Stimulated activated CD4-positive, alpha-beta T cell treated with anti-CD3 and anti-CD28 coated beads, TNF-alpha, amount 100 ng/mL, for 24 hours (primary cell): ENCODE measurements at regions not wholly inside any gene's neighbourhood (a gene's known extent, or its start where the extent isn't known, plus 50 kb on each side); places are given as distances from the start of the nearest gene placed in this dataset.
"Not testable (repeated sequence)": the region's sequence is repeated elsewhere in the genome, so short reads cannot be mapped to it uniquely, and the experiment has no call there.

Experiments
- DNase-seq, 3 experiments: peaks; one replicate each; pipeline ENCODE4 v3.0.0-alpha.2; 2020; ENCODE audit warnings: low read depth in 3 of 3

DNA sequence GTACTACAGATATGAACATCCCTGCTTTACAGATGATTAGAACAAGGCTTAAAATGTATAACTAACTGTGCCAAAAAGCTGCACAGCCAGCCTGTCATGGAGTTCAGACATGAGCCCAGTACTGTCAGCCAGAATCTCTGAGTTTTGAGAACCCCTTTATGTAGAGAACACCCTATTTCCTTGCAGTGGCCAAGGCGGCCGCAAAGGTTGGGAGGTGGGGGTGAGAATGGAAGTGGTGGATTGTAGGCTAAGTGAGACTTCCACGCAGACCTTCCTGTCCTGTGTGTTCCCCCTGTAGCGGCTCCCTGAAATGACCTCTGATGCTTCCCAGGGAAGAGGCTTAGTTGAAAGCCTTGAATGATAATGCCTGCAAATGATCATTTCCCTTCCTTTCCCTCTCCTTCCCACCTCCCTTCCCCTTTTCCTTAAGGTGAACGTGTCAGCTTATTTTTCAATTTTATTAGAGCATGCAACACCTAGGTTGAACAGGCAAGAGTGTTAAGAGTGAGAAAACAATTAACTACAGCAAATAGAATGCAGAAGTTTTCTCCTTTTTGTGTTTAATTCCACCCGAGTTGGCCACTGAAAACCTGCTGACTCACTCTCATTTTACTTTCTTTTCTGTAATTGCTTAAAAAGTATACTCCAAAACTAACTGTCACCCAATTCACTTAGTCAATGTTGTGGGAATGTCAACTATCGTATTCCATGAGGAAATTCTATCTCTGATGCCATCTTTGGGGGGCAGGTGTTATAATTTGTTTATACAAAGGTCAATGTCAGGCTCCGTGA, 167.0 kb upstream of the EDNRB start:
- DNase-seq: no peak

DNA sequence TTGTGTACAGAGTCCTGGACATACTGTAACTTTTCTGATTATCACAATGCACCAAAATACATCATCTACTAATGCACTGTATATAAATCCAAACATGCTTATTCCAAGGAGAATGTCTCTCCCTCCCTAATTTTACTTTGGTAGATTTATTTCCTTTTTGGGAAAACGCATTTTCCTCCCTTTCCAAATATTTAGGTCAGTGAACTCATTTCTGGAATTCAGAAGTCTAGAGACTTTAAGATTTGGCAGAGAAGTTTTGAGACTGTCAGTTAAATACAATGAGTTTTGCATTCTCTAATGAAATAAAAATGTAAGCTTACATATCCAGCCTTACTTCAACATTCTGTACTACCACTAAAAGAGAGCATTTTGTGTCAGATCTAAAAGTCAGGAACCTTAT, 165.8 kb upstream of the EDNRB start:
- DNase-seq: no peak

DNA sequence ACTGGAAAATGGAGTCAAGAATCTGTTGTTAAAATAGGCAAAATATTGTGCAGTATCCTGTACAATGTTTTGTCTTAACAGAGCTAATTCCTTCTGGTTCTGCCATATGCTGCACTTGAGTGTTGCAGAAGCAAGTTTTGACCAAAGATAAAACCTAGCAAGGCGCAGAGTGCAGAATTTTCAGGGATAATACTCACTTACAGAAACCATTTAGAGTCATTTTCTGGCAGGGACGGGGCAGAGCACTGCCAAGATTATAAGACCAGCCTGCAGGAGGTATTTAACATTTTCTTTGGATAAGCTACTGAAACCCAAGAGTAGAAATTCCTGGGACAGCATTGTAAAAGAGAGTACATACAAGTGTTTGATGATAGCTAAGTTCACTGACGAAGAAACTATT, 159.5 kb upstream of the EDNRB start:
- no peak for DNase-seq

DNA sequence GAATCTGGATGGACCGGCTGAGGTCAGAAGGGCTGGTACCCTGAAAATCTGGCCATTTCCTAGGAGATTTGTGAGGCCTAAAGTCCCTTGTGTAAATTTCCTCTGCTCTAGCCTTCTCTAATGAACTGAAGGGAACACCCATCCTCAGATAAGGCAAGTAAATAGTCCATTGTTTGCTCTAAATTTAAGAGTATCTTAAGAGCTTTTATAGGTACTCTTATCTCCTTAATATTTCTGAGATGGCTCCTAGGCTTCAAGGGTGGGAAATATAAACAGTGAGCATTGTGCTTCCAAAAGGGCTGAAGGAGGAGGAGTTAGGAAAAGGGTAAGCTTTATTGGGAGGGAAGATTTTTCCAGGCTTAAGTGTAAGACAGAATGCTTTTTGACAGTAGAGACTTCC, 148.7 kb upstream of the EDNRB start:
- DNase-seq: no peak

DNA sequence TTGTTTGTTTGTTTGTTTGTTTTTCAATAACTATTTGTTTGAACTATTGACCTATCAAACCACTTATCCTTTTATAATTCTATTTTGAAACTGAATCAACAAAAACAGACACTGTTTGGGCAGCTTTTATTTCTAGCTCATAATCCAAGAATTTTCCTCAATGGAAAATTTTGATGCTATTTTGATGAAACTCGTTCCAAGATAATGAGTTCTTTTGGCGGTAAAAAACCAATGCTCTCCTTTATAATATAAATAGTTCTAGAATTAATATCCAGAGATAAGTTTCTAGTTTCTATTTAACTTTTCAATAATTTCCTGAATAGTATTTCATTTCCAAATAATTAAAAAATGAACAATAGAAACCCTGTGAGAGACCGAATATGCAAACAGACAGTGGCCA, 146.5 kb upstream of the EDNRB start:
- DNase-seq: no peak

DNA sequence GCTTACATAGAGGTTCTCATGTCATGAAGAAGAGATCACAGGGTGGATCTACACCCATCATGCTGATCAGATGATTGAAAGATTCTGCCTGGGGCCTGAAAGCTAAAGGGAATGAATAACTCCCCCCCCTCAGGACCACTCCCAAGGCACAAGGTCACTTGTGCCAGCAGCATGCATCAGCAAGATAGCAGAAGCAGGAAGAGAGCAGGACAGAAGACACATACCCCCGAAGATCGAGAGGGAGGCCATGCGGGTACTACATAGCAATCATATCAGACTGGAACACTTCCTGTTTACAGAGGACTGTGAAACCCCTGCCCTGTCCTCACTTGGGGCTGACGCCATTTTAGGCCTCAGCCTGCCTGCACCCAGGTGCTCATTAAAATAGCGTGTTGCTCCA, 143.2 kb upstream of the EDNRB start:
- no peak for DNase-seq

DNA sequence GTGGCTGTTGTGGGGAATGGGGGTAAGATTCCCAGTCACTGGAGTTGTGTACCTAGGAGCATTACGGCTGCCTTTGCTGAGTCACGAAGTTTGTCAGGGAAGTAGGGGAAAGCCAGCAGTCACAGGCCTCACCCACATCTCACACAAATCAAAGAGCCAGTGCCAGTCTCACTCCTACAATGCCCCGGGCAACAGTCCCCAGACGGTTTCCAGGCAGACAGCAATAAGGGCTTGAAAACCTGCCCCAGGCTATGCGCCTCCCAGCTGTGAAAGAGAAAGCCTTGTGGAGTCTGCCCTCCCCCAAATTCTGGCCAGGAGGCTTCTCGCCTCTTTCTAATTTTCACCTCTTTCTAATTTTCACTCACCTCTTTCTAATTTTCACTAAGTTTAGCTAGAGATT, 142.3 kb upstream of the EDNRB start:
- DNase-seq: no peak

DNA sequence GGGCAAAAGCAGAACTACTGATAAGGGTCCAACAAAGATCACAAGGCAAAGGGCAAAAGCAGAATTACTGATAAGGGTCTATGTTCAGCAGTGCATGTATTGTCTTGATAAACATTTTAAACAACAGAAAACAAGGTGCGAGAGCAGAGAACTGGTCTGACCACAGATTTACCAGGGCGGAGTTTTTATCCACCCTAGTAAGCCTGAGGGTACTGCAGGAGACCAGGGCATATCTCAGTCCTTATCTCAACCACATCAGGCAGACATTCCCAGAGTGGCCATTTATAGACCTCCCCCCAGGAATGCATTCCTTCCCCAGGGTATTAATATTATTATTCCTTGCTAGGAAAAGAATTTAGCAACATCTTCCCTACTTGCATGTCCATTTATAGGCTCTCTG, 138.2 kb upstream of the EDNRB start:
- DNase-seq: not testable (repeated sequence)

DNA sequence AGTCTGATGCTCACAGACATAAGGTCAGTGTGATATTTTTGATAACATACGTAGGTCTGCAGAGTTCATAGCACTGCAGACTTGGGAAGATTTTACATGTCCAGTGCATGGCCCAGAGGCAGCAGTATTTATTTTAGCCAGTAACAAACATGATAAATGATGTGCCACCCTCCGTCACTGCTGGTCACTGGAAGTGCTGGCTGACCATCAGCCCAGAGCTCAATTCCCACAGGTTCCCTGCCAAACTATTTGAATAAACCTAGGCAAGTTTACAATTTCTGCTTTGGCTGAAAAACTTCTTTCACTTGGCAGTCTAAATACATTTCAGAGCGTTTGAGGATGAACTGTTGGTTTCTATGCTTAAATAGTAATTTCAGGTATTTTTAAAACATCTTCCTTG, 135.5 kb upstream of the EDNRB start:
- DNase-seq: no peak

DNA sequence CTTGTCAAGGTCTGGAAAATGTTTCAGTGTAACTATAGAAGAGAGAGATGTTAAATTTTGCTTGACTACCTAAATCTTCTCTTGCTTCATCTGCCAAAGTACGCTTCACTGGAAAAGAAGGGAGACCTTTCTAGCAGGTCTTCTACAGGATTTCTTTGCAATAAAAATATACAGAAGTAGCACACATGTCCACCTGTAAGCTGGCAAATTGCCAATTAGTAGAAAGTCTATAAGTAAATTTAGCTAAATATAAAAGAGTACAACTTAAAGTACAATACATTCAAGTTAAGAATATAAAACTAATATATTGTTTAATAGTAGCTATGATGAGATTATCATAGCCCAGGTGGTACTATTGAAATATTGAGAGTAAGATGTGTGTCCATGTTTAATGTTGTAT, 128.5 kb upstream of the EDNRB start:
- DNase-seq: no peak

DNA sequence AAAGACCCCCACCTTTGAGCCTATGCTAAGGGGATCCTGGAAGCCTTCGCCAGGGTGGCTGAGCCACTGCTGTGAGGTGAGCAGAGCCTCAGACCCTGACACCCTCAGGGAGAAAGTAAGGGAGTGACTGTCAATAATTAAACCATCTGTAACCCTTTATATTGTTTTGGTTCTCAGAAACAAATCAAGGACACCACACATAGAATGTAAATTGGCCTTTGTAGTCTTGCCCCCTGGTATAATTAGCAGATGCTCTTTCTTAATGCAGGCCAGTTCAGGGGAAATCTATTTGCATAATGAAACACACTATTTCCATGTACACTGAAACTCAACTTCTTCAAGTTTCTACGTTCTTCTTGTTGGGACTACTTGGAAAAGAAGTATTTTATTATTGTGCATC, 127.7 kb upstream of the EDNRB start:
- DNase-seq: no peak

DNA sequence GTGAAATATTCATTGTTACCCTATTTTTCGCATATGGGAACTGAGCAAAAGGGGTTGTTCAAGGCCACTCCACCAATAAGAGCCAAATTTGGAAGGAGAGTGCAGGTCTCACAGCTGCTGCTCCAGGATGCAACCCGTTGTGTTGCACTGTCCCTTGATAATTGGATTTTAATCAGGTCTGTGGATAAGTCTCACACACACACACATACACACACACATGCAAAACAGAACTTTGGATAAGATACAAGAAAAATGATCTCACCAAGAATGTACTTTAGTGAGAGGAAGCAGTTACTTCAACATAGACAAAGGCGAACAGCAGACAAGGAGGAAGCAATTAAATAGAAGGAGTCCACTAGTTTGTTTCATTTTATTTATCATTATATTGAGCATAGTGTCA, 127.3 kb upstream of the EDNRB start:
- DNase-seq: no peak

DNA sequence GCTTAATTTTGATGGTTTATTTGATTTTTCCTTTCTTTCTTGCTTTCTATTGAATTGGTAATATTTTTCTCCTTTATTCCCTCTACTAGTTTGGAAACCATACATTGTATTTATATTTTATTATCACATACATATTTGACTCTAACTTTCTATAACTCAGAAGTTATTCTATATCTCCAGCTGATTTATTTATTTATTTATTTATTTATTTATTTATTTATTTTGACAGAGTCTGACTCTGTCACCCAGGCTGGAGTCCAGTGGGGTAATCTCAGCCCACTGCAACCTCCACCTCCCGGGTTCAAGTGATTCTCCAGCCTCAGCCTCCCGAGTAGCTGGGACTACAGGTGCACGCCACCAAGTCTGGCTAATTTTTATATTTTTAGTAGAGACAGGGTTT, 122.7 kb upstream of the EDNRB start:
- DNase-seq: not testable (repeated sequence)

DNA sequence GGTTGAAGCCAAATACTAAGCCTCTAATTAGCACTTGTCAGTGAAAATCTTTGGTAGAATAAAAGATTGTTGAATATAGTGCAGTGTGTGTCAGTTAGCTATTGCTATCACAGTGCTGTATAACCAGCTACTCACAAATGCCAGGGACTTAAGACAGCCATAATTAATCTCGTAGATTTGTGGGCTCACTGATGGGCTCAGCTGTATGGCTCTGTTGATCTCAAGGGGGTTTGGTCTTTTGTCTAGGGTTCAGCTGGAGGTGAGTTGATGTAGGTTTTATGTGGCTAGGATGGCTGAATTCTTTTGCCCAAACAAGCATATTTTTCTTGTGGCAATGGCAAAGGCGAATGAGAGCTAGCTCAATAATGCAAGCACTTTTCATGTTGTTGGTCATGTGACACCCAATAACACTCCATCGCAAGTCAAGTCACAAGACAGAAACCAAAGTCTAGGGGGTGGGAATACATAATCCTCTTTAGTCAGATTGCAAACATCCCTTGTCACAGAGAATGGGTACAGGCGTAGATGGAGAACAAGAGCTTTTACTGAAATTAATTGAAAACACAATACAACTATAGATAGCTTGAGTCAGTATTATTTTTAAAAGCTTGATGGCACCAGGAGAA, 121.7 kb upstream of the EDNRB start:
- DNase-seq: no peak

DNA sequence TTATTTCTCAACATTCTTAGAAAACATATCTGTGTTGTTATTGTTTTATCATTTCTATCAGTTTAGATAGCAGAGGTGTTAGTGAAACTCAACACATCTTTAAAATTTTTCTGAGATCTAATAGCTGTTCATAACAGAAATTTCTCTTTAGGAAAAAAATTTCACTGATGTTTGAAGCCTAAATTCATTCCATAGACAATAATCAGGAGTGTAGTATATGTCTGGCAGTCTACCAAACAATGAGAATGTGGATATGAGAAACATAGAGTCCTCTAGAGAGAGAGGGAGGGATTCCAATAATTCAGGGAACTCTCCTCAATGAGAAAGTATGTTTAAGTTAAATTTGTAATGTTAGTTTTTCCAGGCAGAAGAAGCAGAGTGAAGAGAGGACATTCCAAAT, 118.2 kb upstream of the EDNRB start:
- DNase-seq: no peak

DNA sequence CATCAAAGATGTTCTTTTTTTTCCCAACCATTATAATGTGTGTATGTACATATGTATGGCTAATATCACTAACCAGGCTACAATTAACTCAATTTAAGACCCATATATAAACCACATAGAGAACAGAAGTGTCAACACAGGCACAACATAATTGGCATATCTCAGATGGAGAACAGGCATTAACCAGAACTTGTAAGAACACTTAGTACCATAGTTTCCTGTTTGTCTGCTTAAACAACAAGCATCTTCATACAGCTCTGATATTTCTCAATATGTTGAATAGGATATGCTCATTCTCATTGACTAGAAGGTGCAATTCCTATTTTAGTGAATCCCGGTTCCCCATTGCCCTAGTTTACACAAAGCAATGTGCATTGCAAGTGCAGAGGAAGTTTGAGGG, 116.9 kb upstream of the EDNRB start:
- no peak for DNase-seq

DNA sequence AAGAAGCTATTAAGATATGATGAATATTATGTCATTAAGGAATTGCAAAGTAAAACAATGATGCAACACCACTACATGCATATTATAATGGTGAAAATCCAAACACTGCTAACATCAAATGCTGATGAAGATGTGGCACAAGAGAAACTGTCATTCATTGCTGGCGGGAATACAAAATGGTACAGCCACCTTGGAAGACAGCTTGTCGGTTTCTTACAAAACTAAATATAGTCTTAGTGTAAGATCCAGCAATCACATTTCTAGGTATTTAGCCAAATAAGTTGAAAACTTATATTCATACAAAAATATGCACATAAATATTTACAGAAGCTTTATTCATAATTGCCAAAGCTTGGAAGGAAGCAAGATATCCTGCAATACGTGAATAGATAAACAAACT, 114.9 kb upstream of the EDNRB start:
- no peak for DNase-seq

DNA sequence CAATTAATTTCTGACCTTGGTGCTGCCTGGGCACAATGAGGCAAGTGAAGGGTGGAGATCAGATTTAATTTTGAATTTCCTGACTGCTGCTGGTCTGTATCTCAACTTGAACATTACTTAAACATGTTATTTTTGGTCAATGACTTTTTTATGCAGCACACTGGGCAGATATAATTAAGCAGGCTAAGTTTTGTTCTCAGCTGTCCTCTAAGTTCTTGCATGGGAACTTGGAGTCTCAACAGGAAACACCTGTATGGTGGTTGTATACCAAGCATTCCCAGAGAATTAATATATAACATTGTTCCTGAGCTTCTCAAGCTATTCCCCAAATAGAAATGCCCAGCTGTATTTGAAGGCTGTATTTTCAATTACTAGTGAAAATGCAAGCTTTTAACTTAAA, 113.5 kb upstream of the EDNRB start:
- no peak for DNase-seq

DNA sequence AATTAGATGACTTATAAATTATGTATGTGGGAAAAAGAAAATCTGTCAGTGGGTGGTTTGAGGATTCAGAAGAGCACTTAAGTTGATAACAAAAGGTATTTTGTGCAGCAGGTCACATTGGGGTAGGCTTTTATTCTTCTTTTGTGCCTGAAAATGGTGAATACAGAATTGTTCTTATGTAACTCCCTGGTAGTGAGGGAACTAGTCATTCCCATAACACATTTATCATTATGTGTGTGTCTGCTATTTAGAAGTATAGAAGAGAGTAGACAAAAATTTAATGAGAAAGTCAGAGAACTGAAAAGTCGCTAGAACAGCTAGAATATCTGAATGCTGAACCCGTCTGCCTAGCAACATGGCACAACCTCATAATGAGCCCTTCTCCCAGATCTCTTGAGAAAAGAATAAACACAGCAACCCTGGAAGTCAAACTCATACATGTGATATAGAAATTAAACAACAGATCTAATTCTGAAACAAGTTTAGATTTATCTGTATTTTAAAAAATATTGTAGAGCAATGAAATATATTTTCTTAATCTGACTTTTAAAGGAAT, 111.8 kb upstream of the EDNRB start:
- DNase-seq: no peak

DNA sequence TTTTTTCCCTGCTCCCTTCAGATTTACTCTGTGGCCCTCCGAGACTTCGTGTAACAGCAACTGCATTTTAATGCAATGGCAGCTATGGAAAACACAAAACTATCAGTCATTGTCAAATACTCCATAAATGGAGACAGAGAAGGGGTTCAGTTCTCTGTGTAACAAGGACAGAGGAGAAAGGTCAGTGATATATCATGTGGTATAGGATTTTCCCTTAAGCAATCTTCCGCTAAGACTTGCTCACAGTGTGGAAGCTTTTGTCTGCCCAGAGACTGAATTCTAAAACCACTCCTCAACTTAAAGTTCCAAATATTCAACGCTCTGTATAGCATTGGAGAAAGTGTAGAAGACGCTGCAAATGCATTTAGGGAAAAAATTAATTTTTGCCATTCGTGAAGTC, 111.3 kb upstream of the EDNRB start:
- DNase-seq: no peak

DNA sequence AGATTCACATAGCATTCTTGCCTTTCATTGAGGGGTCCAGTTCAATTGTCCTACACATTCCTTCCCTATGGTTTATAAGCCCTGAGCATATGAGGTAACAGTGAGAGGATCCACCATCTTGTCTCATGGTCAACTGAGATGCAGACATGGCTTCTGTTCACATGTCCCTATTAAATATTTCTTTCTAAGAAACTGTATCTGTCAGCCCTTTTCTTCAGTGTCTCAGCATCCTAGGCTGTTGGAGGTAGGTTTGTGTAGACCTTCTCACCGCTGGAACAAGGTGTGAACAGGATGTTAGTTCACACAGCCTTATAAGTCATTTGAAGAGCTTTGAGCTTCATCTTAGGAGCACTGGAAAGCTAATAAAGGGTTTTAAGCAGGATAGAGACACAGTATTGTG, 110.3 kb upstream of the EDNRB start:
- DNase-seq: no peak

DNA sequence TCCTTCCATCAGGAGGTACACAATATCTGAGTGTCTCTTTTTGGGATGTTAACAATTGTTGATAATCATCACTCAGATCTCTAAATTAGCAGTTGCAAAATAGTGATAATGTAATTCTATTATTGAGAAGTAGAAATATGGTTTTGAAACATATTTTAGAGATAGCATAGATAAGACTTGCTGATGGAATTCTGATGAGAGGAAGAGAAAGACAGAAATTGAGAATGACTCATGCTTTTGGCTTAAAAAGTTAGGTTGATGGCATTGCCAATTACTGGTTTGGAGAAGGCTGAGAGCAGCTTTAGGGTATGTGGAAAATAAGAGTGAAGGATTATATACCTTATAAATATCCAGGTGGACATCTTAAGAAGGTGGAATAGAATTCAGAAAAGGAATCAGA, 106.4 kb upstream of the EDNRB start:
- DNase-seq: no peak

DNA sequence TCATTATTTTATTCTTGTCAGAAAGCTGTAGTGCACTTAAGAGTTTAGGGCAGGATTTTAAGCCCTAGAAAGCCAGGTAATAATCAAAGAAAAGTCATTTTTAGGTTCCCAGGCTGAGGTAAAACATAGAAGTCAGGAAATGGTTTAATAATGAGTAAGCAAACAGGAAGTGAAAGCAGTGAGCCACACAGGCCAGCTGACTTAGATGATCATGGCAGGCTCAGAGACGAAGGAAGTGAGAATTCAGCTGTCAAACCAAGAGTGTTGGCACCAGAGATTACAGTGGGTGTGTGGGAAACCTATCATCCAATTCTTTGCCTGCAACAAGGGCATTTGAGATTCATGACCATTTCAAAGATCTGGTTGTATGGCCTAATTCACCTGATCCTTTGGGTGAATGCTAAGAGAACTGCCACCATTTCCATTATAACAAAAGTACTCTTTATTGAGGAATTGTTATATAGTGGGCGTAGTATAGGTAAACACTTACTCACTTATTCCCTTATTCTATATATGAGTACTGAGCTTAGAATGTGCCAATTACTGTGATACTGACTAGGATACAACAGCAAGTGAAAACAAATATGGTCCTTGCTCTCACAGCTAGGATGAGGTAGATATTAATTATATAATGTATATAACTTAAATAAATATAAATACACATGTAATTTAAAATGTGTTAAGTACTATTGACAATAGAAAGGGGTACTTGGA, 103.7 kb upstream of the EDNRB start:
- DNase-seq: peak; percentile 1 to 24 (median 15)
